Esophagus muscularis mucosa (tissue), 3 donors: ENCODE measurements at regions not wholly inside any gene's neighbourhood (a gene's known extent, or its start where the extent isn't known, plus 50 kb on each side); places are given as distances from the start of the nearest gene placed in this dataset.

Experiments used
- CTCF ChIP-seq, 3 experiments: fragments of 200-600 bp in 2 of 3; fragments of 450-650 bp in 1 of 3; sonication (generic) in 2 of 3; IDR thresholded peaks; one replicate each; pipeline ENCODE4 v1.5.1; 2017 to 2019; ENCODE audit warnings: antibody characterized with exemption in 3 of 3, mild to moderate bottlenecking in 2 of 3, moderate library complexity in 1 of 3
- POLR2A ChIP-seq: fragments of 450-650 bp; IDR thresholded peaks from one replicate; pipeline ENCODE4 v1.6.1; 2017; ENCODE audit warnings: antibody characterized with exemption, moderate library complexity, mild to moderate bottlenecking, low read depth
- POLR2AphosphoS5 ChIP-seq, 2 donors: sonication (generic); formaldehyde crosslinking; IDR thresholded peaks; one replicate each; pipeline ENCODE4 v1.6.1; 2017; ENCODE audit warnings: antibody characterized with exemption in 2 of 2

DNA sequence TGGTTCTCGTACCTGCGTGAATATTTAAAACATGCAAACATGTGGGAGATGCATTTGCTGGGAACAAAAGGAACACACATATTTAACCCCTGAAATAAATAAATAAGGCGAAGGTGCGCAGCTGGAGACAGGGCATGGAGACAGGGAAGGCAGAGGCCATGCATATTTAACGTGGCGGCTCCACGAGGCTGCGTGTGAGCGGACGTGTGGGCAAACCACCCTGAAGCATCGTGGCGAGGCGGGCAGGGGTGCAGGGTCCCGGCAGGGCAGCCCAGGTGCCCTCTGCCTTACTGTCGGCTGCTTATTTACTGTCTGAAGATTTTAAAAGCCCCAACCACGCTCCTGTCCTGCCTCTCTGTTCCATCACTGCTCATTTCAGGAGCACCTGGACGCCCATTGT lies 104.0 kb upstream of the ACTRT2 start:
- TF ChIP-seq CTCF (IDR thresholded peaks at IDR 0.05) = no peak
- no peak for TF ChIP-seq POLR2A
- no peak for TF ChIP-seq POLR2AphosphoS5 (IDR thresholded peaks at IDR 0.05)
